ENCODE measurements at regions not wholly inside any gene's neighbourhood (a gene's known extent, or its start where the extent isn't known, plus 50 kb on each side); places are given as distances from the start of the nearest gene placed in this dataset.

DNA sequence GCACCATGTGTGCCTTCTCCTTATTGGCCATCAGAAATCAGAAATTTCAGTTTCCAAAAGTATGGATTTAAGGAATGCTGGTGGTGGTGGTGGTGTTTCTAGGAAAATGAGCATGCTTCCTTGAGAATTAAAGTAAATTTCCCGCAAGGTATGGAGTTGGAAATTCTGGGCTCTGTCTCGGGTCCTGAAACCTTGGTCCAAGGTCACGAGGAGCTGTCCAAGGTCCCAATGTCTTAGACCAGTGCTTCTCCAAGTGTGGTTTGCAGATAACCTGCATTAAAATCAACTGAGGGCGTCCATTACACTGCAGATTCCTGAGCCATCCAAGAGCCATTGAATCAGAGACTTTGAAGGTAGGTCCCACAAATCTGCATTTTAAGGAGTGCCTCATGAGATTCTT, 210.9 kb upstream of the PKDCC start:
- TF ChIP-seq, protein P1, sequence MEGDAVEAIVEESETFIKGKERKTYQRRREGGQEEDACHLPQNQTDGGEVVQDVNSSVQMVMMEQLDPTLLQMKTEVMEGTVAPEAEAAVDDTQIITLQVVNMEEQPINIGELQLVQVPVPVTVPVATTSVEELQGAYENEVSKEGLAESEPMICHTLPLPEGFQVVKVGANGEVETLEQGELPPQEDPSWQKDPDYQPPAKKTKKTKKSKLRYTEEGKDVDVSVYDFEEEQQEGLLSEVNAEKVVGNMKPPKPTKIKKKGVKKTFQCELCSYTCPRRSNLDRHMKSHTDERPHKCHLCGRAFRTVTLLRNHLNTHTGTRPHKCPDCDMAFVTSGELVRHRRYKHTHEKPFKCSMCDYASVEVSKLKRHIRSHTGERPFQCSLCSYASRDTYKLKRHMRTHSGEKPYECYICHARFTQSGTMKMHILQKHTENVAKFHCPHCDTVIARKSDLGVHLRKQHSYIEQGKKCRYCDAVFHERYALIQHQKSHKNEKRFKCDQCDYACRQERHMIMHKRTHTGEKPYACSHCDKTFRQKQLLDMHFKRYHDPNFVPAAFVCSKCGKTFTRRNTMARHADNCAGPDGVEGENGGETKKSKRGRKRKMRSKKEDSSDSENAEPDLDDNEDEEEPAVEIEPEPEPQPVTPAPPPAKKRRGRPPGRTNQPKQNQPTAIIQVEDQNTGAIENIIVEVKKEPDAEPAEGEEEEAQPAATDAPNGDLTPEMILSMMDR (conservative IDR thresholded peaks at IDR 0.05; ENCODE audit: low read depth, low read length) = no peak
- TF ChIP-seq EZH2 (IDR thresholded peaks at IDR 0.05; ENCODE audit: borderline replicate concordance, low read depth, low read length, poor library complexity, severe bottlenecking) = no peak

Data from A673 (cell line).